Peyer's patch (tissue), 4 donors: ENCODE measurements at regions not wholly inside any gene's neighbourhood (a gene's known extent, or its start where the extent isn't known, plus 50 kb on each side); places are given as distances from the start of the nearest gene placed in this dataset.

Experiments
- CTCF ChIP-seq, 6 experiments: fragments of 450-650 bp in 4 of 6; fragments of 200-600 bp in 2 of 6; sonication (generic) in 1 of 6; IDR thresholded peaks; one replicate each; pipeline ENCODE4 v1.5.1; 2017 to 2019; ENCODE audit warnings: antibody characterized with exemption in 6 of 6, mild to moderate bottlenecking in 3 of 6, moderate library complexity in 1 of 6
- POLR2A ChIP-seq, 2 donors: fragments of 450-650 bp; IDR thresholded peaks; one replicate each; pipeline ENCODE4 v1.5.1; 2017; ENCODE audit warnings: antibody characterized with exemption in 2 of 2, mild to moderate bottlenecking in 2 of 2, moderate library complexity in 2 of 2

GRCh38 chr6:27611451-27611850, 138.5 kb upstream of the ZNF184 start:
- TF ChIP-seq CTCF (IDR thresholded peaks at IDR 0.05): no peak
- no peak for TF ChIP-seq POLR2A (IDR thresholded peaks at IDR 0.05)
